Stimulated activated naive CD4-positive, alpha-beta T cell (primary cell): ENCODE measurements at regions not wholly inside any gene's neighbourhood (a gene's known extent, or its start where the extent isn't known, plus 50 kb on each side); places are given as distances from the start of the nearest gene placed in this dataset.
"Not testable (repeated sequence)": the region's sequence is repeated elsewhere in the genome, so short reads cannot be mapped to it uniquely, and the experiment has no call there.

ENCODE experiments used
- DNase-seq, 6 experiments: peaks; one replicate each; lab custom pipeline; 2025; lab: John Stamatoyannopoulos, UW

- no peak for DNase-seq
Measured at GRCh38 chr3:98705212-98705611, 57.9 kb upstream of the ST3GAL6 start.

- no peak for DNase-seq
Measured at GRCh38 chr3:98705694-98706093, 57.4 kb upstream of the ST3GAL6 start.

GRCh38 chr3:98708681-98709080 lies 54.5 kb upstream of the ST3GAL6 start:
- not testable (repeated sequence) for DNase-seq

GRCh38 chr3:98709441-98709840 lies 53.7 kb upstream of the ST3GAL6 start:
- no peak for DNase-seq

- no peak for DNase-seq
Measured at GRCh38 chr3:98710067-98710659, 53.0 kb upstream of the ST3GAL6 start.

DNA sequence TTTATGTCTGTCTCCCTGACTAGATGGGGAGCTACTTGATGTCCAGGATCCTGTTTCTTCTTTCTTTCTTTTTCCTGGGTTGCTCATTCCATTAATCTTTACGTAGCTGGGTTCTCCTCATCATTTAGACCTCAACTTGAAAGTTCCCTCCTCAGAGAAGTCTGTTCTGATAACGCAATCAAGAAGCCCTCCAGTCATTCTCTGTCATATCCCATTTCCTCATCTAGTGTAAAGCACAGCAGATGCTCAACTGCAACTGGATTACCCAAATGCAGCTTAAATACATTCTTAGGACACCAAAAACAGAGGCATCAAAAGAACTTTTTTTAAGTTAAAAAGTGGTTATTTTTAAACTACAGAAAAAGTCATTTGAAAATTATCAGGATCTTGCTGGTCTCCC lies 51.7 kb upstream of the ST3GAL6 start:
- no peak for DNase-seq

DNA sequence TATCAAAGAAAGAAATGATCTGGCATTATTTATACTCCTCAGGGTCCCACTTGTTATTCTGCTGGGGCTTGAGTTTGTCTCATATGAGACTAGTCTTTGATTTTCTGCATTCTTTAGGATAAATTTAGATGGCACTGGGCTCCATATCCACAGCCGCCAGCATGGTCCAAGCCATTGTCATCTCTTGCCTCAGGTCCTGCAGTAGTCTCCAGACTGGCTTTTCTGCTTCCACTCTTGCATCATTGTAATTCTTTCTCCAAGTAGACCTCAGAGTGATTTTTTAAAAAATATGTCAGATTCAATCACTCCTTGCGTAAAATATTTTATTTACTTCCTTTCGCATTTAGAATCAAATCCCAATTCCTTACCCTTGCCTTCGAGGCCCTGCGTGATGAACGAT lies 50.4 kb upstream of the ST3GAL6 start:
- no peak for DNase-seq

DNA sequence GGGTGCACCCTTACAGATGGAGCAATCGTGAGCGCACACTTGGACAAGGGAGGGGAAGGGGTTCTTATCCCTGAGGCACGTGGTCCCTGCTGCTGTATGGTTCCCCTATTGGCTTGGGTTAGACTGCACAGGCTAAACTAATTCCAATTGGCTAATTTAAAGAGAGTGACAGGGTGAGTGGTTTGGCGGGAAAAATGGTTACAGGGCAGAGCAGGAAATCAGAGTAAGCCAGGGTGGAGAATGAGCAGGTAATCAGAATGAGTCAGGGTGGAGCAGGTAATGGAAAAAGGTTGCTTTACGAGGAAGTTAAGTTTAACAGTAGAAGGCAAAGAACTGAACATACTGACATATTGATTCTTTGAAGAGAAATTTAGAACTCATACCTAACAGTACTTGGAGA lies 49.8 kb upstream of the ST3GAL6 start:
- not testable (repeated sequence) for DNase-seq
